A549 (cell line): ENCODE measurements at regions not wholly inside any gene's neighbourhood (a gene's known extent, or its start where the extent isn't known, plus 50 kb on each side); places are given as distances from the start of the nearest gene placed in this dataset.
"Not testable (repeated sequence)": the region's sequence is repeated elsewhere in the genome, so short reads cannot be mapped to it uniquely, and the experiment has no call there.

Experiments
- CEBPB ChIP-seq, 2 experiments: fragments of >200 bp in 1 of 2; sonication (Bioruptor Twin) in 1 of 2; formaldehyde crosslinking in 1 of 2; IDR thresholded peaks; 2 replicates each; pipeline ENCODE4 v1.6.1; 2012 to 2016
- EP300 ChIP-seq, 2 experiments: fragments of >200 bp; sonication (Bioruptor Twin); formaldehyde crosslinking; IDR thresholded peaks; 2 replicates in 1 of 2; 3 replicates in 1 of 2; pipeline ENCODE4 v1.6.1; 2016 to 2017
- GATA3 ChIP-seq: IDR thresholded peaks from 2 replicates; pipeline ENCODE4 v1.6.1; 2012; ENCODE audit warnings: borderline replicate concordance
- HDAC2 ChIP-seq: fragments of 200-600 bp; sonication (generic); IDR thresholded peaks from 2 replicates; pipeline ENCODE4 v1.6.1; 2016
- KDM5A ChIP-seq: fragments of 200-600 bp; sonication (generic); IDR thresholded peaks from 2 replicates; pipeline ENCODE4 v1.6.1; 2016; ENCODE audit warnings: antibody characterized with exemption, mild to moderate bottlenecking
- MAFK ChIP-seq: fragments of 450-650 bp; IDR thresholded peaks from 2 replicates; pipeline ENCODE4 v1.6.1; 2014; ENCODE audit not compliant: partially characterized antibody
- POLR2A ChIP-seq: IDR thresholded peaks from 2 replicates; pipeline ENCODE4 v1.6.1; 2012; ENCODE audit warnings: mild to moderate bottlenecking, low read length
- RAD21 ChIP-seq, 2 experiments: fragments of >200 bp in 1 of 2; sonication (Bioruptor Twin) in 1 of 2; formaldehyde crosslinking in 1 of 2; IDR thresholded peaks in 1 of 2; conservative IDR thresholded peaks in 1 of 2; 2 replicates in 1 of 2; 3 replicates in 1 of 2; pipeline ENCODE4 v1.6.1; 2012 to 2018; ENCODE audit warnings: inconsistent platforms in 1 of 2
- RFX5 ChIP-seq: fragments of 450-650 bp; IDR thresholded peaks from 2 replicates; pipeline ENCODE4 v1.7.1; 2014; ENCODE audit warnings: antibody characterized with exemption, mild to moderate bottlenecking, moderate library complexity
- TF ChIP-seq, protein P1 (sequence below): fragments of >200 bp; sonication (Bioruptor Twin); formaldehyde crosslinking; IDR thresholded peaks from 3 replicates; pipeline ENCODE4 v1.5.1; 2016
- TF ChIP-seq, protein P2 (sequence below): fragments of 200-600 bp; sonication (generic); IDR thresholded peaks from 2 replicates; pipeline ENCODE4 v1.6.1; 2016; ENCODE audit warnings: antibody characterized with exemption, mild to moderate bottlenecking, moderate library complexity
- TF ChIP-seq, protein P3 (sequence below): fragments of >200 bp; sonication (Bioruptor Twin); formaldehyde crosslinking; IDR thresholded peaks from 3 replicates; pipeline ENCODE4 v1.6.1; 2016
- TF ChIP-seq, protein P4 (sequence below): IDR thresholded peaks from 2 replicates; pipeline ENCODE4 v1.6.1; 2012
- TF ChIP-seq, protein P5 (sequence below): fragments of 450-650 bp; IDR thresholded peaks from 2 replicates; pipeline ENCODE4 v1.6.1; 2014; ENCODE audit warnings: antibody characterized with exemption

DNA sequence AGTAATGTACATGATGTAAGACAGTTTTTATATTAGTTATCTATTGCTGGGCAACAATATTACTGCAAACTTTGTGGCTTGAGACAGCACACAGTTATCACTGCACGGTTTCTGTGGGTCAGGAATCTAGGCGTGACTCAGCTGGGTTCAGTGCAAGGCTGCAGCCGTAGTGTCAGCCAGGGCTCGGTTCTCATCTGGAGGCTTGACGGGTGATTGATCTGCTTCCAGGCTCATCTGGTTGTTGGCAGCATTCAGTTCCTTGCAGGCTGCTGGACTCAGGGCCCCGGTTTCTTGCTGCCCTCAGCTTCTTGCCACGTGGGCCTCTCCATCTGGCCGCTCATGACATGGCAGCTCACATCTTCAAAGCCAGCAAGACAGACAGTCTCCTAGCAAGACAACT, 197.7 kb upstream of the EEF2KMT start:
- TF ChIP-seq, protein P1, sequence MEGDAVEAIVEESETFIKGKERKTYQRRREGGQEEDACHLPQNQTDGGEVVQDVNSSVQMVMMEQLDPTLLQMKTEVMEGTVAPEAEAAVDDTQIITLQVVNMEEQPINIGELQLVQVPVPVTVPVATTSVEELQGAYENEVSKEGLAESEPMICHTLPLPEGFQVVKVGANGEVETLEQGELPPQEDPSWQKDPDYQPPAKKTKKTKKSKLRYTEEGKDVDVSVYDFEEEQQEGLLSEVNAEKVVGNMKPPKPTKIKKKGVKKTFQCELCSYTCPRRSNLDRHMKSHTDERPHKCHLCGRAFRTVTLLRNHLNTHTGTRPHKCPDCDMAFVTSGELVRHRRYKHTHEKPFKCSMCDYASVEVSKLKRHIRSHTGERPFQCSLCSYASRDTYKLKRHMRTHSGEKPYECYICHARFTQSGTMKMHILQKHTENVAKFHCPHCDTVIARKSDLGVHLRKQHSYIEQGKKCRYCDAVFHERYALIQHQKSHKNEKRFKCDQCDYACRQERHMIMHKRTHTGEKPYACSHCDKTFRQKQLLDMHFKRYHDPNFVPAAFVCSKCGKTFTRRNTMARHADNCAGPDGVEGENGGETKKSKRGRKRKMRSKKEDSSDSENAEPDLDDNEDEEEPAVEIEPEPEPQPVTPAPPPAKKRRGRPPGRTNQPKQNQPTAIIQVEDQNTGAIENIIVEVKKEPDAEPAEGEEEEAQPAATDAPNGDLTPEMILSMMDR, result not testable (repeated sequence)
- TF ChIP-seq POLR2A; MAFK; EP300 (IDR thresholded peaks at IDR 0.05); GATA3; RAD21 (conservative IDR thresholded peaks at IDR 0.05 in 1 of 2, IDR thresholded peaks at IDR 0.05 in 1 of 2); RFX5; CEBPB (IDR thresholded peaks at IDR 0.05); HDAC2; KDM5A: not testable (repeated sequence)
- TF ChIP-seq, protein P2, sequence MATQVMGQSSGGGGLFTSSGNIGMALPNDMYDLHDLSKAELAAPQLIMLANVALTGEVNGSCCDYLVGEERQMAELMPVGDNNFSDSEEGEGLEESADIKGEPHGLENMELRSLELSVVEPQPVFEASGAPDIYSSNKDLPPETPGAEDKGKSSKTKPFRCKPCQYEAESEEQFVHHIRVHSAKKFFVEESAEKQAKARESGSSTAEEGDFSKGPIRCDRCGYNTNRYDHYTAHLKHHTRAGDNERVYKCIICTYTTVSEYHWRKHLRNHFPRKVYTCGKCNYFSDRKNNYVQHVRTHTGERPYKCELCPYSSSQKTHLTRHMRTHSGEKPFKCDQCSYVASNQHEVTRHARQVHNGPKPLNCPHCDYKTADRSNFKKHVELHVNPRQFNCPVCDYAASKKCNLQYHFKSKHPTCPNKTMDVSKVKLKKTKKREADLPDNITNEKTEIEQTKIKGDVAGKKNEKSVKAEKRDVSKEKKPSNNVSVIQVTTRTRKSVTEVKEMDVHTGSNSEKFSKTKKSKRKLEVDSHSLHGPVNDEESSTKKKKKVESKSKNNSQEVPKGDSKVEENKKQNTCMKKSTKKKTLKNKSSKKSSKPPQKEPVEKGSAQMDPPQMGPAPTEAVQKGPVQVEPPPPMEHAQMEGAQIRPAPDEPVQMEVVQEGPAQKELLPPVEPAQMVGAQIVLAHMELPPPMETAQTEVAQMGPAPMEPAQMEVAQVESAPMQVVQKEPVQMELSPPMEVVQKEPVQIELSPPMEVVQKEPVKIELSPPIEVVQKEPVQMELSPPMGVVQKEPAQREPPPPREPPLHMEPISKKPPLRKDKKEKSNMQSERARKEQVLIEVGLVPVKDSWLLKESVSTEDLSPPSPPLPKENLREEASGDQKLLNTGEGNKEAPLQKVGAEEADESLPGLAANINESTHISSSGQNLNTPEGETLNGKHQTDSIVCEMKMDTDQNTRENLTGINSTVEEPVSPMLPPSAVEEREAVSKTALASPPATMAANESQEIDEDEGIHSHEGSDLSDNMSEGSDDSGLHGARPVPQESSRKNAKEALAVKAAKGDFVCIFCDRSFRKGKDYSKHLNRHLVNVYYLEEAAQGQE, result not testable (repeated sequence)
- TF ChIP-seq, protein P3, sequence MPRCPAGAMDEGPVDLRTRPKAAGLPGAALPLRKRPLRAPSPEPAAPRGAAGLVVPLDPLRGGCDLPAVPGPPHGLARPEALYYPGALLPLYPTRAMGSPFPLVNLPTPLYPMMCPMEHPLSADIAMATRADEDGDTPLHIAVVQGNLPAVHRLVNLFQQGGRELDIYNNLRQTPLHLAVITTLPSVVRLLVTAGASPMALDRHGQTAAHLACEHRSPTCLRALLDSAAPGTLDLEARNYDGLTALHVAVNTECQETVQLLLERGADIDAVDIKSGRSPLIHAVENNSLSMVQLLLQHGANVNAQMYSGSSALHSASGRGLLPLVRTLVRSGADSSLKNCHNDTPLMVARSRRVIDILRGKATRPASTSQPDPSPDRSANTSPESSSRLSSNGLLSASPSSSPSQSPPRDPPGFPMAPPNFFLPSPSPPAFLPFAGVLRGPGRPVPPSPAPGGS, result not testable (repeated sequence)
- TF ChIP-seq, protein P4, sequence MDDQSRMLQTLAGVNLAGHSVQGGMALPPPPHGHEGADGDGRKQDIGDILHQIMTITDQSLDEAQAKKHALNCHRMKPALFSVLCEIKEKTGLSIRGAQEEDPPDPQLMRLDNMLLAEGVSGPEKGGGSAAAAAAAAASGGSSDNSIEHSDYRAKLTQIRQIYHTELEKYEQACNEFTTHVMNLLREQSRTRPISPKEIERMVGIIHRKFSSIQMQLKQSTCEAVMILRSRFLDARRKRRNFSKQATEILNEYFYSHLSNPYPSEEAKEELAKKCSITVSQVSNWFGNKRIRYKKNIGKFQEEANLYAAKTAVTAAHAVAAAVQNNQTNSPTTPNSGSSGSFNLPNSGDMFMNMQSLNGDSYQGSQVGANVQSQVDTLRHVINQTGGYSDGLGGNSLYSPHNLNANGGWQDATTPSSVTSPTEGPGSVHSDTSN, result not testable (repeated sequence)
- TF ChIP-seq, protein P5, sequence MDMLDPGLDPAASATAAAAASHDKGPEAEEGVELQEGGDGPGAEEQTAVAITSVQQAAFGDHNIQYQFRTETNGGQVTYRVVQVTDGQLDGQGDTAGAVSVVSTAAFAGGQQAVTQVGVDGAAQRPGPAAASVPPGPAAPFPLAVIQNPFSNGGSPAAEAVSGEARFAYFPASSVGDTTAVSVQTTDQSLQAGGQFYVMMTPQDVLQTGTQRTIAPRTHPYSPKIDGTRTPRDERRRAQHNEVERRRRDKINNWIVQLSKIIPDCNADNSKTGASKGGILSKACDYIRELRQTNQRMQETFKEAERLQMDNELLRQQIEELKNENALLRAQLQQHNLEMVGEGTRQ, result not testable (repeated sequence)
